Activated effector memory CD4-positive, alpha-beta T cell treated with Interleukin-2 at 50 U/mL for 16 hours (primary cell): ENCODE measurements at regions not wholly inside any gene's neighbourhood (a gene's known extent, or its start where the extent isn't known, plus 50 kb on each side); places are given as distances from the start of the nearest gene placed in this dataset.

ENCODE experiments used
- DNase-seq: peaks from one replicate; pipeline ENCODE4 v3.0.0-alpha.2; 2020

- DNase-seq, result no peak
Observed at GRCh38 chr6:170131351-170131750, 159.5 kb downstream of the DLL1 start.

- DNase-seq, result no peak
Observed at GRCh38 chr6:170130771-170131241, 160.1 kb downstream of the DLL1 start.

GRCh38 chr6:170130201-170130621 is 160.7 kb downstream of the DLL1 start:
- DNase-seq, result no peak

GRCh38 chr6:170129691-170130171 is 161.1 kb downstream of the DLL1 start:
- DNase-seq, result no peak

- no peak for DNase-seq
Observed at GRCh38 chr6:170128811-170129681, 161.8 kb downstream of the DLL1 start.

GRCh38 chr6:170128346-170128745 is 162.5 kb downstream of the DLL1 start:
- DNase-seq, result no peak

GRCh38 chr6:170127151-170127550 is 163.7 kb downstream of the DLL1 start:
- no peak for DNase-seq

- no peak for DNase-seq
Observed at GRCh38 chr6:170125456-170126300, 165.2 kb downstream of the DLL1 start.

GRCh38 chr6:170124836-170125235 is 166.0 kb downstream of the DLL1 start:
- DNase-seq, result no peak

GRCh38 chr6:170124150-170124549 is 166.7 kb downstream of the DLL1 start:
- DNase-seq, result no peak

GRCh38 chr6:170122651-170123050 is 168.2 kb downstream of the DLL1 start:
- no peak for DNase-seq

GRCh38 chr6:170117111-170117972 is 173.5 kb downstream of the DLL1 start:
- no peak for DNase-seq

GRCh38 chr6:170116636-170117035 is 174.2 kb downstream of the DLL1 start:
- DNase-seq, result no peak

GRCh38 chr6:170114956-170115855 is 175.7 kb downstream of the DLL1 start:
- DNase-seq, result no peak

- no peak for DNase-seq
Observed at GRCh38 chr6:170114187-170114945, 176.5 kb downstream of the DLL1 start.

GRCh38 chr6:170113141-170113540 is 177.7 kb downstream of the DLL1 start:
- DNase-seq, result no peak

GRCh38 chr6:170112583-170112860 is 178.4 kb downstream of the DLL1 start:
- DNase-seq, result no peak

- DNase-seq, result no peak
Observed at GRCh38 chr6:170111816-170112582, 178.9 kb downstream of the DLL1 start.

GRCh38 chr6:170111141-170111664 is 179.7 kb downstream of the DLL1 start:
- DNase-seq, result no peak
